Neural cell (in vitro differentiated cells): ENCODE measurements at regions not wholly inside any gene's neighbourhood (a gene's known extent, or its start where the extent isn't known, plus 50 kb on each side); places are given as distances from the start of the nearest gene placed in this dataset.

ENCODE experiments used
- H2AFZ ChIP-seq: fragments of 200-600, 300-800 bp; sonication (generic), shearing (Covaris generic); 2 replicates; pipeline ENCODE4 v1.6.0; 2014; ENCODE audit warnings: low read depth, mild to moderate bottlenecking, antibody characterized with exemption, low read length, moderate library complexity
- H3F3A ChIP-seq: fragments of 200-600 bp; shearing (Covaris generic); 2 replicates; pipeline ENCODE4 v1.6.1; 2016; ENCODE audit warnings: mild to moderate bottlenecking, moderate library complexity, mixed read lengths, antibody characterized with exemption, low read length; ENCODE audit not compliant: insufficient read depth, poor library complexity, severe bottlenecking
- H3K27ac ChIP-seq: fragments of 200-600, 300-800 bp; sonication (generic), shearing (Covaris generic); 2 replicates; pipeline ENCODE4 v1.5.1; 2014; ENCODE audit warnings: mild to moderate bottlenecking, low read length, moderate library complexity
- H3K27me3 ChIP-seq: fragments of 300-800, 200-600 bp; sonication (generic), shearing (Covaris generic); 2 replicates; pipeline ENCODE4 v1.6.0; 2014; ENCODE audit warnings: mild to moderate bottlenecking, low read depth, low read length, moderate library complexity; ENCODE audit not compliant: insufficient read depth
- H3K36me3 ChIP-seq: fragments of 300-800, 200-600 bp; sonication (generic), shearing (Covaris generic); 2 replicates; pipeline ENCODE4 v1.5.1; 2014; ENCODE audit warnings: mild to moderate bottlenecking, antibody characterized with exemption, low read length, moderate library complexity; ENCODE audit not compliant: insufficient read depth
- H3K4me2 ChIP-seq: fragments of 300-800, 200-600 bp; sonication (generic), shearing (Covaris generic); 2 replicates; pipeline ENCODE4 v1.6.0; 2014; ENCODE audit warnings: mild to moderate bottlenecking, low read length
- H3K4me3 ChIP-seq: fragments of 300-800, 200-600 bp; sonication (generic), shearing (Covaris generic); 2 replicates; pipeline ENCODE4 v1.5.1; 2014; ENCODE audit warnings: mild to moderate bottlenecking, low read length, moderate library complexity
- H3K79me2 ChIP-seq: fragments of 200-600 bp; shearing (Covaris generic); replicated peaks from 2 replicates; pipeline ENCODE4 v1.6.0; 2014; ENCODE audit warnings: mild to moderate bottlenecking, low read length, moderate library complexity; ENCODE audit not compliant: insufficient read depth
- H3K9ac ChIP-seq: fragments of 300-800, 200-600 bp; sonication (generic), shearing (Covaris generic); 2 replicates; pipeline ENCODE4 v1.6.1; 2016; ENCODE audit warnings: mild to moderate bottlenecking, low read length, mixed read lengths
- H3K9me2 ChIP-seq: fragments of 200-600 bp; shearing (Covaris generic); 2 replicates; pipeline ENCODE4 v1.6.1; 2016; ENCODE audit warnings: mild to moderate bottlenecking, low read length, mixed read lengths; ENCODE audit not compliant: insufficient read depth
- H3K9me3 ChIP-seq: fragments of 200-600, 300-800 bp; sonication (generic), shearing (Covaris generic); 2 replicates; pipeline ENCODE4 v1.6.1; 2016; ENCODE audit warnings: mild to moderate bottlenecking, mixed run types, low read length, moderate library complexity, mixed read lengths
- H4K20me1 ChIP-seq: fragments of 200-600 bp; shearing (Covaris generic); 2 replicates; pipeline ENCODE4 v1.6.1; 2016; ENCODE audit warnings: mild to moderate bottlenecking, mixed run types; ENCODE audit not compliant: insufficient read depth
- EP300 ChIP-seq: fragments of 450-650 bp; conservative IDR thresholded peaks from 2 replicates; pipeline ENCODE4 v1.6.1; 2014; ENCODE audit warnings: antibody characterized with exemption, mild to moderate bottlenecking, moderate library complexity; ENCODE audit not compliant: poor library complexity, severe bottlenecking
- EZH2 ChIP-seq: fragments of 200-600, 300-800 bp; shearing (Covaris generic), sonication (generic); IDR thresholded peaks from 2 replicates; pipeline ENCODE4 v1.6.1; 2014; ENCODE audit warnings: antibody characterized with exemption, low read length, borderline replicate concordance, mild to moderate bottlenecking; ENCODE audit not compliant: insufficient read depth, poor library complexity, severe bottlenecking
- MXI1 ChIP-seq: fragments of 450-650 bp; conservative IDR thresholded peaks from 2 replicates; pipeline ENCODE4 v1.6.1; 2014; ENCODE audit warnings: antibody characterized with exemption, mild to moderate bottlenecking; ENCODE audit not compliant: poor library complexity, severe bottlenecking
- POLR2AphosphoS5 ChIP-seq: IDR thresholded peaks from 2 replicates; pipeline ENCODE4 v1.6.1; 2012
- RAD21 ChIP-seq: fragments of 450-650 bp; conservative IDR thresholded peaks from 2 replicates; pipeline ENCODE4 v1.6.1; 2014; ENCODE audit warnings: antibody characterized with exemption, mild to moderate bottlenecking, moderate library complexity
- REST ChIP-seq: IDR thresholded peaks from 2 replicates; pipeline ENCODE4 v1.6.1; 2012; ENCODE audit warnings: borderline replicate concordance
- SMC3 ChIP-seq: fragments of 450-650 bp; conservative IDR thresholded peaks from 2 replicates; pipeline ENCODE4 v1.6.1; 2014; ENCODE audit warnings: antibody characterized with exemption, mild to moderate bottlenecking, moderate library complexity; ENCODE audit not compliant: poor library complexity
- TAF1 ChIP-seq: IDR thresholded peaks from 2 replicates; pipeline ENCODE4 v1.6.1; 2012; ENCODE audit warnings: low read depth
- TF ChIP-seq, protein P1 (sequence below): fragments of 450-650 bp; IDR thresholded peaks from 2 replicates; pipeline ENCODE4 v1.5.1; 2014; ENCODE audit warnings: antibody characterized with exemption, mild to moderate bottlenecking, moderate library complexity; ENCODE audit not compliant: poor library complexity, severe bottlenecking

DNA sequence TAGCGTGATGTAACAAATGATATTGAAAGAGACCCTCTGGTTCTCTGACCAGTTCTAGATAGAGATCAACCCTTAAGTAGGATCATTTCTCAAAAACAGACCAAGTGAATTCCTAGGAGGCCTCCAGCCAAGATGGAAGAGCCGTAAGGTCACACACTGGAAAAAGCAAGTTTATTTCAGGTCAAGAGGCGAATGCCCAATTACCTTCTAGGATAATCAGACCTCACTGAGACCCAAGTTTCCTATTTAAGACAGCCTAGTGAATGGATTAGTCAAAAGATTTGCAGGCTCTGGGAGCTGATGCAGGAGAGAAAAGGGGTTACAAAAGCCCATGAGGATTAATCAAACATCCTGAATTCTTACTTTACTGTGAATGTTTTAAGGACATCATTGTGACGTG is 486.1 kb upstream of the NRP1 start:
- Histone ChIP-seq H3K27me3 (no peaks in the 10 kb centered on the region), H3K9me2 (no peaks in the 10 kb centered on the region), H3F3A (no peaks in the 10 kb centered on the region), H2AFZ (no peak overlapping the region), H3K79me2 (no peaks in the 10 kb centered on the region), H3K36me3 (no peaks in the 10 kb centered on the region), H4K20me1 (no peaks in the 10 kb centered on the region), H3K9me3 (no peaks in the 10 kb centered on the region), H3K9ac (no peak overlapping the region), H3K4me2 (no peak overlapping the region), H3K4me3 (no peak overlapping the region), H3K27ac (no peak overlapping the region)
- TF ChIP-seq MXI1 (no peak), SMC3 (no peak), TAF1 (no peak)
- TF ChIP-seq, protein P1, sequence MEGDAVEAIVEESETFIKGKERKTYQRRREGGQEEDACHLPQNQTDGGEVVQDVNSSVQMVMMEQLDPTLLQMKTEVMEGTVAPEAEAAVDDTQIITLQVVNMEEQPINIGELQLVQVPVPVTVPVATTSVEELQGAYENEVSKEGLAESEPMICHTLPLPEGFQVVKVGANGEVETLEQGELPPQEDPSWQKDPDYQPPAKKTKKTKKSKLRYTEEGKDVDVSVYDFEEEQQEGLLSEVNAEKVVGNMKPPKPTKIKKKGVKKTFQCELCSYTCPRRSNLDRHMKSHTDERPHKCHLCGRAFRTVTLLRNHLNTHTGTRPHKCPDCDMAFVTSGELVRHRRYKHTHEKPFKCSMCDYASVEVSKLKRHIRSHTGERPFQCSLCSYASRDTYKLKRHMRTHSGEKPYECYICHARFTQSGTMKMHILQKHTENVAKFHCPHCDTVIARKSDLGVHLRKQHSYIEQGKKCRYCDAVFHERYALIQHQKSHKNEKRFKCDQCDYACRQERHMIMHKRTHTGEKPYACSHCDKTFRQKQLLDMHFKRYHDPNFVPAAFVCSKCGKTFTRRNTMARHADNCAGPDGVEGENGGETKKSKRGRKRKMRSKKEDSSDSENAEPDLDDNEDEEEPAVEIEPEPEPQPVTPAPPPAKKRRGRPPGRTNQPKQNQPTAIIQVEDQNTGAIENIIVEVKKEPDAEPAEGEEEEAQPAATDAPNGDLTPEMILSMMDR: no peak

GRCh38 chr10:33819206-33819605 is 484.7 kb upstream of the NRP1 start:
- no peak overlapping the region for H3K9ac ChIP-seq
- no peaks in the 10 kb centered on the region for H4K20me1 ChIP-seq
- H3K4me2 ChIP-seq: no peak overlapping the region
- no peak overlapping the region for H3K4me3 ChIP-seq
- H3K36me3 ChIP-seq: no peaks in the 10 kb centered on the region
- H3K79me2 ChIP-seq: no peaks in the 10 kb centered on the region
- no peaks in the 10 kb centered on the region for H3K27me3 ChIP-seq
- H3K9me3 ChIP-seq: no peaks in the 10 kb centered on the region
- no peak overlapping the region for H2AFZ ChIP-seq
- no peaks in the 10 kb centered on the region for H3K9me2 ChIP-seq
- no peaks in the 10 kb centered on the region for H3F3A ChIP-seq
- no peak overlapping the region for H3K27ac ChIP-seq
- TF ChIP-seq POLR2AphosphoS5: no peak
- no peak for TF ChIP-seq SMC3
- TF ChIP-seq EP300: no peak
- TF ChIP-seq TAF1: no peak

DNA sequence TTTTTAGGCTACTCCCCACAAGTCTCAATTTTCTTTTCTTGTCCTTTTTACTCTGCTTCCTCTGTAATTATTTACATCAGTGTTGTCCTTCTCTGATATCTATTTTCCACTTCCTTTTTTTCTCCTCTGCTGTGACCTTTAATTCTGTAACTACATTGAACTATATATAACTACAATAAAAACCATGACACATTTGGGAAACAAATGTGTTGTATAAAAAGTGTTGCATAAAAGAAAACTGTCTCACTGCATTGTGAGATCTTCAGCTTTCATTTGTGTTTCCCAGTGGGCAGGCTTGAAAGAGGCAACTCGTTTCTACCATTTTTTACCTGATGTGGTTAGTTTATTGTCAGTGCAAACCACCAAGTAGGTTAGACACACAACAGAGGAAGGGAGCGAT is 483.9 kb upstream of the NRP1 start:
- H3K27ac ChIP-seq: no peak overlapping the region
- H3K9ac ChIP-seq: no peak overlapping the region
- no peak overlapping the region for H3K4me3 ChIP-seq
- no peaks in the 10 kb centered on the region for H3K9me2 ChIP-seq
- no peaks in the 10 kb centered on the region for H3K27me3 ChIP-seq
- H3K9me3 ChIP-seq: no peaks in the 10 kb centered on the region
- H3K79me2 ChIP-seq: no peaks in the 10 kb centered on the region
- TF ChIP-seq RAD21 (no peak), REST (no peak), EZH2 (no peak), SMC3 (no peak), POLR2AphosphoS5 (no peak)
- H3F3A ChIP-seq: no peaks in the 10 kb centered on the region
- H3K36me3 ChIP-seq: no peaks in the 10 kb centered on the region
- H4K20me1 ChIP-seq: no peaks in the 10 kb centered on the region
- H2AFZ ChIP-seq: no peak overlapping the region
- H3K4me2 ChIP-seq: no peak overlapping the region
